H4 (cell line): ENCODE measurements at regions not wholly inside any gene's neighbourhood (a gene's known extent, or its start where the extent isn't known, plus 50 kb on each side); places are given as distances from the start of the nearest gene placed in this dataset.

Experiments
- DNase-seq: peaks from one replicate; pipeline ENCODE4 v3.0.0-alpha.2; 2015; ENCODE audit warnings: low spot score

GRCh38 chr2:180660881-180661685 is 319.3 kb upstream of the UBE2E3 start:
- DNase-seq, result no peak

GRCh38 chr2:180660207-180660606 is 320.2 kb upstream of the UBE2E3 start:
- DNase-seq, result no peak

- no peak for DNase-seq
Observed at GRCh38 chr2:180657054-180657453, 323.4 kb upstream of the UBE2E3 start.

GRCh38 chr2:180656455-180656847 is 324.0 kb upstream of the UBE2E3 start:
- DNase-seq, result no peak

GRCh38 chr2:180655842-180656454 is 324.5 kb upstream of the UBE2E3 start:
- DNase-seq, result no peak

GRCh38 chr2:180655393-180655792 is 325.0 kb upstream of the UBE2E3 start:
- no peak for DNase-seq

GRCh38 chr2:180653481-180653880 is 326.9 kb upstream of the UBE2E3 start:
- DNase-seq, result no peak

GRCh38 chr2:180652794-180653193 is 327.6 kb upstream of the UBE2E3 start:
- DNase-seq, result no peak

- no peak for DNase-seq
Observed at GRCh38 chr2:180651596-180651995, 328.8 kb upstream of the UBE2E3 start.

- no peak for DNase-seq
Observed at GRCh38 chr2:180647621-180648020, 332.8 kb upstream of the UBE2E3 start.

GRCh38 chr2:180647221-180647620 is 333.2 kb upstream of the UBE2E3 start:
- no peak for DNase-seq

- DNase-seq, result no peak
Observed at GRCh38 chr2:180646756-180647155, 333.6 kb upstream of the UBE2E3 start.

GRCh38 chr2:180644709-180645108 is 335.7 kb upstream of the UBE2E3 start:
- DNase-seq, result peak; percentile 21

GRCh38 chr2:180630756-180631155 is 349.6 kb upstream of the UBE2E3 start:
- DNase-seq, result no peak

- DNase-seq, result peak; percentile 18
Observed at GRCh38 chr2:180625006-180625844, 355.2 kb upstream of the UBE2E3 start.

GRCh38 chr2:180621941-180622918 is 358.2 kb upstream of the UBE2E3 start:
- DNase-seq, result no peak

GRCh38 chr2:180621366-180621765 is 359.0 kb upstream of the UBE2E3 start:
- DNase-seq, result no peak

GRCh38 chr2:180618570-180618969 is 361.8 kb upstream of the UBE2E3 start:
- DNase-seq, result peak; percentile 70

- DNase-seq, result no peak
Observed at GRCh38 chr2:180614776-180615175, 365.6 kb upstream of the UBE2E3 start.

- DNase-seq, result no peak
Observed at GRCh38 chr2:180609626-180610340, 370.6 kb upstream of the UBE2E3 start.
